Fibroblast of lung (primary cell): ENCODE measurements at regions not wholly inside any gene's neighbourhood (a gene's known extent, or its start where the extent isn't known, plus 50 kb on each side); places are given as distances from the start of the nearest gene placed in this dataset.

Experiments
- DNase-seq, 2 donors: peaks; one replicate each; pipeline versions ENCODE4 v3.0.0 to v3.0.0-alpha.2; 2010; ENCODE audit warnings: low read depth in 2 of 2
- H2AFZ ChIP-seq: 2 replicates; pipeline ENCODE4 v1.5.1; 2012; ENCODE audit warnings: low read length, control low read depth, inconsistent platforms
- H3K27ac ChIP-seq: 2 replicates; pipeline ENCODE4 v1.5.1; 2011; ENCODE audit warnings: low read length, control low read depth; ENCODE audit not compliant: insufficient read depth
- H3K27me3 ChIP-seq: 2 replicates; pipeline ENCODE4 v1.5.1; 2011; ENCODE audit warnings: mild to moderate bottlenecking, low read length; ENCODE audit not compliant: control insufficient read depth, insufficient read depth
- H3K36me3 ChIP-seq: 2 replicates; pipeline ENCODE4 v1.5.1; 2011; ENCODE audit warnings: low read length; ENCODE audit not compliant: control insufficient read depth, insufficient read depth
- H3K4me1 ChIP-seq: 2 replicates; pipeline ENCODE4 v1.5.1; 2011; ENCODE audit warnings: low read length; ENCODE audit not compliant: control insufficient read depth, insufficient read depth; ENCODE audit errors: extremely low read depth
- H3K4me2 ChIP-seq: 2 replicates; pipeline ENCODE4 v1.5.1; 2011; ENCODE audit warnings: low read length, control low read depth; ENCODE audit not compliant: insufficient read depth; ENCODE audit errors: extremely low read depth
- H3K4me3 ChIP-seq, 4 experiments: fragments of 200-600 bp in 1 of 4; sonication (generic) in 1 of 4; replicated peaks in 1 of 4; 2 replicates each; pipeline ENCODE4 v1.5.1; 2011 to 2016; ENCODE audit warnings: low read length in 4 of 4, low read depth in 3 of 4, mild to moderate bottlenecking in 3 of 4, control low read depth in 2 of 4, inconsistent platforms in 1 of 4, mixed read lengths in 1 of 4; ENCODE audit not compliant: insufficient read depth in 1 of 4; ENCODE audit errors: control extremely low read depth in 1 of 4
- H3K79me2 ChIP-seq: 2 replicates; pipeline ENCODE4 v1.5.1; 2012; ENCODE audit warnings: mild to moderate bottlenecking, low read length, inconsistent platforms; ENCODE audit not compliant: control insufficient read depth, insufficient read depth
- H3K9ac ChIP-seq: 2 replicates; pipeline ENCODE4 v1.5.1; 2011; ENCODE audit warnings: mild to moderate bottlenecking, low read length, control low read depth; ENCODE audit not compliant: insufficient read depth
- H3K9me3 ChIP-seq: 2 replicates; pipeline ENCODE4 v1.5.1; 2012; ENCODE audit warnings: low read depth, low read length; ENCODE audit not compliant: control insufficient read depth, insufficient read depth
- H4K20me1 ChIP-seq: 2 replicates; pipeline ENCODE4 v1.5.1; 2011; ENCODE audit warnings: low read length; ENCODE audit not compliant: control insufficient read depth, insufficient read depth; ENCODE audit errors: extremely low read depth
- CTCF ChIP-seq, 2 donors: IDR thresholded peaks in 1 of 2; conservative IDR thresholded peaks in 1 of 2; 1 replicate in 1 of 2; 2 replicates in 1 of 2; pipeline ENCODE4 v1.5.1; 2011 to 2012; ENCODE audit warnings: low read length in 2 of 2, control low read depth in 1 of 2, inconsistent platforms in 1 of 2, low read depth in 1 of 2, mild to moderate bottlenecking in 1 of 2
- EZH2 ChIP-seq: IDR thresholded peaks from 2 replicates; pipeline ENCODE4 v1.5.1; 2012; ENCODE audit warnings: low read length, control low read depth, mild to moderate bottlenecking; ENCODE audit errors: missing control alignments

GRCh38 chr21:18908641-18909040, 505.1 kb upstream of the TMPRSS15 start:
- no peaks in the 10 kb centered on the region for H3K27me3 ChIP-seq
- H3K4me3 ChIP-seq, result no peak overlapping the region

GRCh38 chr21:18913914-18914313, 510.3 kb upstream of the TMPRSS15 start:
- H3K27me3 ChIP-seq, result no peaks in the 10 kb centered on the region
- no peak for DNase-seq
- no peak overlapping the region for H3K27ac ChIP-seq
- no peaks in the 10 kb centered on the region for H3K9me3 ChIP-seq
- no peak overlapping the region for H3K4me2 ChIP-seq
- H2AFZ ChIP-seq, result no peak overlapping the region
- no peak for TF ChIP-seq CTCF (conservative IDR thresholded peaks at IDR 0.05 in 1 of 2, IDR thresholded peaks at IDR 0.05 in 1 of 2; ENCODE audit: low read depth in 1 of 2, low read length in 2 of 2)
- no peak for TF ChIP-seq EZH2
- no peak overlapping the region for H3K4me3 ChIP-seq
- H3K9ac ChIP-seq, result no peak overlapping the region
- no peaks in the 10 kb centered on the region for H4K20me1 ChIP-seq
- H3K36me3 ChIP-seq, result no peaks in the 10 kb centered on the region
- no peaks in the 10 kb centered on the region for H3K4me1 ChIP-seq
- no peaks in the 10 kb centered on the region for H3K79me2 ChIP-seq

More at GRCh38 chr21:18908641-18909040, 505.1 kb upstream of the TMPRSS15 start:
- Histone ChIP-seq H3K9me3 (no peaks in the 10 kb centered on the region), H3K4me1 (no peaks in the 10 kb centered on the region), H3K36me3 (no peaks in the 10 kb centered on the region), H4K20me1 (no peaks in the 10 kb centered on the region), H3K79me2 (no peaks in the 10 kb centered on the region), H2AFZ (no peak overlapping the region), H3K27ac (no peak overlapping the region), H3K4me2 (no peak overlapping the region), H3K9ac (no peak overlapping the region)
- TF ChIP-seq EZH2 (no peak), CTCF (conservative IDR thresholded peaks at IDR 0.05 in 1 of 2, IDR thresholded peaks at IDR 0.05 in 1 of 2; ENCODE audit: low read depth in 1 of 2, low read length in 2 of 2) (no peak)
- DNase-seq, result no peak

GRCh38 chr21:18914570-18914969, 511.0 kb upstream of the TMPRSS15 start:
- no peaks in the 10 kb centered on the region for H3K79me2 ChIP-seq
- DNase-seq, result no peak
- H3K4me2 ChIP-seq, result no peak overlapping the region
- no peak for TF ChIP-seq CTCF (conservative IDR thresholded peaks at IDR 0.05 in 1 of 2, IDR thresholded peaks at IDR 0.05 in 1 of 2; ENCODE audit: low read depth in 1 of 2, low read length in 2 of 2)
- no peak for TF ChIP-seq EZH2
- H3K36me3 ChIP-seq, result no peaks in the 10 kb centered on the region
- H3K4me3 ChIP-seq, result no peak overlapping the region
- H3K9ac ChIP-seq, result no peak overlapping the region
- no peaks in the 10 kb centered on the region for H3K27me3 ChIP-seq
- H3K27ac ChIP-seq, result no peak overlapping the region
- no peaks in the 10 kb centered on the region for H3K4me1 ChIP-seq
- H3K9me3 ChIP-seq, result no peaks in the 10 kb centered on the region
- no peak overlapping the region for H2AFZ ChIP-seq
- H4K20me1 ChIP-seq, result no peaks in the 10 kb centered on the region
